ENCODE measurements at regions not wholly inside any gene's neighbourhood (a gene's known extent, or its start where the extent isn't known, plus 50 kb on each side); places are given as distances from the start of the nearest gene placed in this dataset.
"Not testable (repeated sequence)": the region's sequence is repeated elsewhere in the genome, so short reads cannot be mapped to it uniquely, and the experiment has no call there.

DNA sequence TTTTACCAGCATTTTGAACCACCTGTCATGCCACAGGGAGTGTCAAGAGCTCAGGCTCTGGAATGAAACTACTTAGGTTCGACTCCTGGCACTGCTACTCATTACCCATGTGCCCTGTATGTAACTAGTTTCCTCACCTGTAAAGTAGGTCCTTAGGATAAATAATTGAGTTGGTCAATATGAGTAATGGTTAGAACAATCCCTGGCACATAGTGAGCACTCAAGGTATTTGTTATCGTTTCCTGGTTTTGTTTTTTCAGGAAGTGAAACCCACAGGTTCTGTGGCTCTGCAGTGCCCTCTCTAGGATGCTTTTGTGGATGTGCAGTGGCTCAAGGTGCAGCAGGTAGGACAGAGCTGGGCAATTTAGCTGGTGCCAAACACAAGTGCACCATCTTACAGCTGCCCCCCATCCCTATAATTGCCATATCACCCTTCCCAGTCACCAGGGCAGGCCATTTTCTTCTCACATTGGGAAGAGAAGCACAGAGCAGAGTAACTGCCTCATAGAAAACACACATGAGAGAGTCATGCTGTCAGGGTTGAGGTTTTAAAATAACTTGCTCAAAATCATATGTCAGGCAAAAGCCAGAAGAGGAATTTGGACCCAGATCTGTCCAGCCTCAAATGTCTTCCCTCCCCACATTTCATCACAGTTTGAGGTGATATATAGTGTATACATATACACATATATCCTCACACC, 297.5 kb downstream of the RPAP3 start:
- DNase-seq: no peak

DNA sequence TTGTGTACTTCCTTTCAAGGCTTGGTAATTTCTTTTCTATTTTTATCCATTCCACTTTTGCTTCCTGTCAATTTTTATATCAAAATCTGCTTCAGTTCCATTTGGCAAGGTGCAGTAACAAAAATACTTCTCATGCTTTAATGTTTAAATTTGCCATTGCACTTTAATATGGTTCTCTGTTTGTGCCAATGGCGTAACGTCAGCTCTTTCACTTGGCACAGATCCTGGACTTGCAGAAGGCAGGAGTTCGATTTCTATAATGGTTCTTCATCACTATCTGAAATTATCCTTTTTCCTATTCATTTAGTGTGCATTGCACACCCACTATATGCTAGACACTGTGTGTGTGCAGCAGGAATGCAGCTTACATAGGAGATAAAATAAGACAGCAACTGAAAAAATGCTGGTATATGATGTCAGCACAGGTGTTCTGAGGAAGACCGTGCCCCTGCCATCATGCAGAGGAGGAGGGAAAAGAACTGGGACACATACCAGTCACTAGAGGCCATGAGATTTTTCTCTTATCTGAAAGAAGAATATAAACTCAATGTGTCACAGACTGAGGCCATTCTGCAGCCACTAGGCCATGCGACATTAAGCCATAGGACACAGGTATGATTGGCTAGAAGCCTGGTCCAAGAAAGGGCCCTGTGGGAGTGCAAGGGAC, 298.2 kb downstream of the RPAP3 start:
- no peak for DNase-seq

DNA sequence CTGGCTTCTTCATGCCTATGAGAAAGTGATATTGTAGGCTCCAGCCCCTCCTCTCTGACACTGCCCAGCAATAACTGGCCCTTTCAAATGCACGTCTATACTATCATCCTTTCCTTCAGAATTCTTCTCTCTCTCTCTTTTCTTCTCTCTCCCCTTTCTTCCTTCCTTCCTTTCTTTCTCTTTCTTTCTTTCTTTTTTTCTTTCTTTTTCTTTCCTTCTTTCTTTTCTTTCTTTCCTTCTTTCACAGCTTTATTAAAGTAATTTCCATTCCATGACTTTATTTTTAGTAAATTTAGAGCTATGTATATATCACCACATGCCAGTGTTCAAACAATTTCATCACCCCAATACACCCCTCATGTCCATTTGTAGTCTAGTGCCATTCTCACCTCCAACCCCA, 302.1 kb downstream of the RPAP3 start:
- DNase-seq: no peak

DNA sequence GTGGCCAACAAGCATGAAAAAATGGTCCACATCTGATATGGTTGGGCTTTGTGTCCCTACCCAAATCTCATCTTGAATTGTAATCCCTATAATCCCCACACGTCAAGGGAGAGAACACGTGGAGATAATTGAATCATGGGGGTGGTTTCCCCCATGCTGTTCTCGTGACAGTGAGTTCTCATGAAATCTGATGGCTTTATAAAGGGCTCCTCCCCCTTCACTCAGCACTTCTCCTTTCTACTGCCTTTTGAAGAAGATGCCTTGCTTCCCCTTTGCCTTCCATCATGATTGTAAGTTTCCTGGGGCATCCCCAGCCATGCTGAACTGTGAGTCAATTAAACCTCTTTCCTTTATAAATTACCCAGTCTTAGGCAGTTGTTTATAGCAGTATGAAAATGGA, 304.6 kb downstream of the RPAP3 start:
- not testable (repeated sequence) for DNase-seq

DNA sequence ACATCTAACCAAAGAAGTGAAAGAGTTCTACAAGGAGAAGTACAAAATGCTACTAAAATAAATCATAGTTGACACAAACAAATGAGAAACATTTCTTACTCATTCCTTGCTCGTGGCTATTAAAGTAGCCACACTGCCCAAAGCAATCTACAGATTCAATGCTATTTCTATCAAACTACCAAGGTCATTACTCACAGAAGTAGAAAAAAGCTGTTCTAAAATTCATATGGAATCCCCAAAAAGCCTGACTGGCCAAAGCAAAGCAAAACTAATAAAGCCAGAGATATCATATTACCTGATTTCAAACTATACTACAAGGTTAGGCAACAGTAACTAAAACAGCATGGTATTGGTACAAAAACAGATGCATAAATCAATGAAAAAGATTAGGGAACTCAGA, 305.6 kb downstream of the RPAP3 start:
- no peak for DNase-seq

DNA sequence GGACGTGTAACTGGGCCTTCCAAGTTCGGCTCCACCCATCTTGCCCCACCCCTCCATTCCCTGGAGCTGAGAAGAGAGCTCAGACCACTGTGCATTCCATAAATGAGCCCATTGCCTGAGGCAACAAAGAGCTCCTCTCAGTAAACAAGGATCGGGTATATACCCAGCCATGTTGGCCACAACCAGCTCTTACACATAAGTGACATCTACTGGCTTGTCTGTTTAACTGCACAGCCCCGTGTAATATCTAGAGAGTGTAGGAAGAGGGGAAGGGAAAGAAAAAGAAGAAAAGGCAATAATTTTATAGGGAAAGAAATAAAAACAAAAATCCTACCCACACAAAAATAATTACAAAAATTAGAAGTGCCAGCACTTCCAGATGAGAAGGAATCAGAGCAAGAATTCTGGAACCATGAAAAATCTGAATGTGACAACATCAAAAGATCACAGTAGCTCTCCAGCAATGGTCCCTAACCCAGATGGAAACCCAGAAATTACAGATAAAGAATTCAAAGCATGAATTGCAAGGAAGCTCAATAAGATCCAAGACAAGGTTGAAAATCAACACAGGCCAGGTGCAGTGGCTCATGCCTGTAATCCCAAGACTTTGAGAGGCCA, 308.1 kb downstream of the RPAP3 start:
- peak; percentile 4 for DNase-seq

DNA sequence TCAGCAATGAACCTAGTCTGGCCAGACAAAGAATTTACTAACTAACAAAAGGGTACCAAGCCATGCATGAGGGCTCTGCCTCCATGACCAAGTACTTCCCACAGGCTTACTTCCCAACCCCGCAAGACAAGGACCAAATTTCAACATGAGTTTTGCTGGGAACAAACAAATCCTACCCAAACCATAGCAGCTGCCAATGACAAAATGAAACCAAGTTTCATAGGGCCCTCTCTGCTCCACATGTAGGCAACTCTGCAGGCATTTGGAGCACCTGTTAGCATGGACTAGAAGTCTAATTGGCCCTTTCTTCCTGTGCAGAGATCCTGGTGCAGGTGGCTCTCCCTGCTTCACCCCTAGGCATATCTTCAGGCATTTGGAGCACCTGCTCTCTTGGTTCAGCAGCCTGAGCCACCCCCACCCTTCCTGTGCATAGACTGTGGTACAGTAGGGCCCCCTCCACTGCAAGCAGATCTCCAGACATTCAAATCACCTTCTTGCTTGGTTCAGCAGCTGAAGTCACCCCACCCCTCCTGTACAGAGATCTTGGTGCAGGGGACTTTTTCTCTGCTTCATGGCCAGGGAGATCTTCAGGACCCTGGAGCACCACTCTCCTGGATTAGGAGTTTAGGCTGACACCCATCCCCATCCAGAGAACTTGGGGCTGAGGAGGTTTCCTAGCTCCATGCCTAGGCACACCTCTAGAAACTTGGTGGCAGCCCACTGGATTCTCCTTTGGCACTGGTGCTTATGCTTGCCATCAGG, 308.7 kb downstream of the RPAP3 start:
- no peak for DNase-seq

DNA sequence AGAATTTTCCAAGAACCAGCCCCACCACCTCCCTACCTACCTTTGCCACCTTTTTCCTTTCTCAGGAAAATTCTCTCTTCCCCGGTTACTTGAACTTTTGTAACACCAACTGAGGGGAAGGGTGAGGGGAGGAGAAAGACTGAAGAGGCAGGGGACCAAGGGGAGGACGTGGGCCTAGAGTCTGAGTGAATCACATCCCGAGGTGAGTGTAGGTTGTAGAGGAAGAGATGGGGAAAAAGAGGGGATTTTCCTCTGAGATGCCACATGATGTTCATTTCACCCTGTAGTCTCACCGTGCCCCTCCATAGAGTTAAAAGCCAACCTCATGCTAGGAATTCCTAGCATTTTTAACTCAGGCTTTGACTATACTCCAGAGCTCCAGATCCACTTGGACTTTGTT, 311.8 kb downstream of the RPAP3 start:
- DNase-seq: no peak

DNA sequence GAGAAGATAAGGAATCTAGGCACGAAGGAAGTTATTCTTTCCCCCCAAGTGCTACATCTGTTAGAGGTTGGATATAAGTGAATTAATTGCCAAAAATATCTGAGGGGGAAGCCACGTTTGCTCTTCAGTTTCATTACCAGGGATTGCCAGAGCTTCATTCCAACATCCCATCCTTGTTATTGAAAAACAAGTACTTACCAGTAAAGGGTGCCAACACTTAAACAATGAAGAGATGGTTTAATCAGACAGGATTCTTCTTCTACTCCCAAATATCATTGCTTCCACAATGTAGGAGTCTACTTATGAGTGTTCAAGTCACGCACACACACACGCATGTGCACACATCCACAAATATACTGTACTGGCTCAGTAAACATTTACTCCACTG, 312.4 kb downstream of the RPAP3 start:
- no peak for DNase-seq

DNA sequence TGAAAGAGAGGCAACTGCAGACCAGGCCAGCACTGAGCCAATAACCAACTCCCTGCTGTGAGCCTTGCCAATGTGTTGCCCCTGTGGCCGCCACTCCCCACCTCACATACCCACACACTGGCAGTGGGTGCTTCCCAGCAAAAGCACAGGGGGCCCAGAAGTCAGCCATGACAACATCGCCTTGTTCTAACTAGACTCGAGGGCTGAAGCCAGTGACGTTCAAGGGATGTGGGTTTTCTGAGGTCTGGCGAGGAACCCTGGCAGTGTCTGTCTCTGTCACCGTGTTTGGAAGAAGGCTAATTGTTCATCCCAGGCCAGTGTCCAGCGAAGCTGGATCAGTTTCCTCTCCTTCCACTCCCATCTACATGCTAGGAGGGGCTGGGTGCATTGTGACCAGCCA, 311.8 kb upstream of the AMIGO2 start:
- no peak for DNase-seq

DNA sequence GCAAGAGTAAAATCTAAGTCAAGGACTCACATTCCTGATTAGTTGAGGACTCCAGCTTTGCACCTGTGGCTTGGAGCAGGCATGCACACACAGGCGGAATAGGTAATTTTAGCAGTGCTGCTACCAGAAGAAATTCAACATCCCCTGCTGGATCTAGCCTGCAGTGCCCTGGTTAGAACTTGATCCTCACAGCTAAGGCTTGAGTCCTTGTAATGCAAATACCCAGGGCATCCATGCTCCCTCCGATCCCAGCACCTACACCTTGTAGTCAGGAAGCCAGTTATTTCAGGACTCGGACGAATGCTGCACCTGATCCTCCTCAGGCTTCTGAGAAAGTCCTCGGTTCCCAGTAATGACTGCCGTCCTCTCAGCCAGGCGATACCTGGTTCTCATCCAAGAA, 309.0 kb upstream of the AMIGO2 start:
- DNase-seq: no peak

DNA sequence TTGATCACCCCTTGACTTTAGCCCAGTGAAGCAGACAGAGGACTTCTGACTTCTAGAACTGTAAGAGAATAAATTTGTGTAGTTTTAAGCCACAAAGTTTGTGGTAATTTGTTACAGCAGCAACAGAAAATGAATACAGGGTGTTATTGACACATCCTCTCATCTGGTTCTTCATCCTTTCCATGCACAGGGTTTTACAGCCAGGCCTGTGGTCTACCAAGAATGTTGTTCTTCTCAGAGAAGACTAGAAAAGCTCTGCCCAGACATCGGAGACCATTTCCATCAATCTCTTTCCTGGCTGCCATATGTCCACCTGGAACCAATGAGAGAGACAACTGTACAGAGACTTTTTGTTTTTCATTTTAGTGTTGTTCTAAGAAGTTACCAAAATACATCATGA, 308.2 kb upstream of the AMIGO2 start:
- DNase-seq: no peak

DNA sequence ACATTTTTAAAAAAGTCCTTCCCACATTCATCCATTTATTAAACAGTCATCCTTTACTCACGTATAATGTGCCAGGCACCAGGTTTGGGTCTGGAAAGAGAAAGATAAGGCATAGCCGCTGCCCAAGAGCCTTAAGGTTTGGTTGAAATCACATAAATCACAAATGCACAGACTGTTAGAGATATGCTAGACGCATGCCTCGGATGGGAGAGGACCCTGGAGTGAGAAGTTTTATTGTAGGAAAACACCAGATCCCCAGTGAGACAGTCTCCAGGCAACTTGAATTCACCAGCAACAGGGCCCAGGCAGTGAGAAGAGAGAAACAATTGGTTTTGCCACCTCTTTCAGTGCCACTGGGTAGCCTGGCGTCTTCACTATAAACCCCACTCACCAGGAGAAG, 305.9 kb upstream of the AMIGO2 start:
- no peak for DNase-seq

DNA sequence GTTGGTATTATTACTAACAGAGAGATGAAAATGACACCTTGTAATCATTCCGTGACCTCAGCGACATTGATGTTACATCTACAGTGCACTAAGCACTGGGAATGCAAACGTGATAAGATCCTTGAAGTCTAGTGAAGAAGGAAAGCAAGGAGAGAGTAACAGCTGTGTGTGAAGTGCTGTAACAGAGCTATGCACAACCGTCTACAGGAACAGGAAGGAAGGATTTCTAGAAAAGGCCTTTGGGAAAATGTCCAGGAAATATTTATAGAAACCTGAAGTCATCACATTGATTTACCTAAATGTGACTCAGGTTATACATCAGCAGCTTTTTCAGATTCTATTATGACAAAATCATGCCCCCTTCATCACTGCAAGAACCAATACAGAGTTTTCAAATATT, 304.2 kb upstream of the AMIGO2 start:
- DNase-seq: no peak

DNA sequence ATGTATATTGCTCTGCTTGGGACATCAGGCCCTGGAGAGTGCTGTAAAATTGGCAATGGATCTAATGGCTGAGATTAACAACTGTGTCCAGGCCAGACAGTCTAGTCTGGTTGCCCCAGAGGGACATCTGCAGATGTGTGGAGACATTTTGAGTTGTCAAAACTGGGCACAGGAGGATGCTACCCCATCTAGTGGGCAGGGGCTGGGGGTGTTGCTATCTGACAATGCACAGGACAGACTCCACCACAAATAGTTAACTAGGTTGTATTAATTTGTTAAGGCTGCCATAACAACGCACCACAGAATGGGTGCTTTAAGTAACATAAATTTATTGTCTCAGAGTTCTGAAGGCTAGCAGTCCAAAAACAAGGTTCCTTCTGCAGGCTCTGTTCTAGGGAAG, 302.5 kb upstream of the AMIGO2 start:
- DNase-seq: no peak

DNA sequence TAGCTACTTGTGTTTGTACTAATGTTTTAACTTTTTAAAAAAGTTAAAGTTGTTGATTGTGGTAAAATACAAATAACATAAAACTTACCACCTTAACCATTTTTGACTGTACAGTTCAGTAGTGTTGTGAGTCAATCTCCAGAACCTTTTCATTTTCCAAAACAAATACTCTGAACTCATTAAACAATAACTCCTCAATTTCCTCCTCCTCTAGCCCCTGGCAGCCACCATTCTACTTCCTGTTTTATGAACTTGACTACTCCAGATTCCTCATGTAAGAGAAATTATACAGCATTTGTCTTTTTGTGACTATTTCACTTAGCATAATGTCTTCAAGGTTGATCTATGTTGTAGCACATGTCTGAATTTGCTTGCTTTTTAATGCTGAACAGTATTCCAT, 299.1 kb upstream of the AMIGO2 start:
- no peak for DNase-seq

DNA sequence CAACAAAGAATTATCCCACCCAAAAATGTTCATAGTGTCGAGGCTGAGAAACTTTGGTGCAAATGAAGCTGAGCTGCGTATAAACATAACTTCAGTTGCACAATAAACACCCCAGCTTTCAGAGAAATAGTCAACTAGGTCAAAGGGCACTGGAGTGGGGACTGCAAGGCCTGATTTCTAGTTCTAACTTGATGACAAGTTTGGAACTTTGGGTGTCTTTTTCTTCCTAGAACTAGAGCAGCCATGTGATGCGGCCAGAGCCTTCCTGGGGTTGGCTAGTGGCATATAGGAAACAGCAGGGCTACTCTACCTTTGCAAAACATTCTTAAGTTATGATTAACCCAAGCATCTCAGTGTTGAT, 298.4 kb upstream of the AMIGO2 start:
- no peak for DNase-seq

DNA sequence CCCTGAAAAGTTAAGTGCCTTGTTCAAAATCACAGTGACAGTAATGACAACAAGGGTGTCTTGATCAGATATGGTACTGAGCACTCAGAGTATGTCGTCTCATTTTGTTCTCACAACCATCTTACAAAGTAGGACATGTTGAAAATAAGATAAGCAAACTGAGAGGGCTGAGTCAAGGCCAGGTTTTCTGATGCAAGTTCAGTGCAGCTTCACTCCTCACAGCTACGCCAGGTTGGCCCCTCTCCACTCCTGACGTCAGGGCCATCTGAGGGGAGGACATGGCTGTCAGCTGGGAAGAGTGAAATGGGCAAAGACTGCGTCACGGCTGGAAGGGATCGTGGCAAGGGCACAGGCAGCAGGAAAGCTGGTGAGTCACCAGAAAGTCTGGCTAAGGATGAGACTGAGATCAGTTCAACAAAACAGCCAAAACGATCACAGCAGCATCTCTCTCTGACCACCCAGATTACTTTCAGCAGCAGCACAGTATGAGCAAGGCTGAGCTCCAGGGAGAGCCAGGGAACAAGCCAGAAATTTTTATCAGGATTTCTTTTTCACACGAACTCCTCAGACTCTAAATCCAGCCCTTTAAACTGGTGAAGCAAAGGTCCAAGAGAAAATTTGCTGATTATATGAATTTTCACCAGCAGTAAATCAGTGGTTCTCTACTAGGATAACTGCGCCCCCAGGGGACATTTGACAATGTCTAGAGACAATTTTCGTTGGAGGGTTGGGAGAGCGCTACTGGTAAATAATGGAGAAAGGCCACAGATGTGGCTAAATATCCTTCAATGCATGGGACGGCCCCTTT, 297.9 kb upstream of the AMIGO2 start:
- DNase-seq: no peak

DNA sequence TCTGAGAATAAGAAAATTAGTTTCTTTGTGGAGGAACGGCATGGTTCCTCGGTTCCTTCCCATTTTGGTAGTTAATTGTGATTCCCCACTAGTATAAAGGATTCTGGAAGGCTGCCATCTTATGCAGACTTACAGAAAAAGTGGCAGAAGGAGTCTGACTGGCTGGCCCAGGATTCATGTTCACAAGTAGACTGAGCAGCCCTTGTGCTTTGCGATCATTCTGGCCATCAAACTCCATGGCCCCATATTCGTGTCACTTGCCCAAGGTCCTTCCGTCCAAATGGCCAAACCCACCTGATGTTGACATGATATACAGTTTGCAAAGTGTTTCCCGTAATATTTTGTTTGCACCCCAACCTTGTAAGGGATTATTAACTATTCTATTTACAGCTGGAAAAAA, 297.2 kb upstream of the AMIGO2 start:
- no peak for DNase-seq

DNA sequence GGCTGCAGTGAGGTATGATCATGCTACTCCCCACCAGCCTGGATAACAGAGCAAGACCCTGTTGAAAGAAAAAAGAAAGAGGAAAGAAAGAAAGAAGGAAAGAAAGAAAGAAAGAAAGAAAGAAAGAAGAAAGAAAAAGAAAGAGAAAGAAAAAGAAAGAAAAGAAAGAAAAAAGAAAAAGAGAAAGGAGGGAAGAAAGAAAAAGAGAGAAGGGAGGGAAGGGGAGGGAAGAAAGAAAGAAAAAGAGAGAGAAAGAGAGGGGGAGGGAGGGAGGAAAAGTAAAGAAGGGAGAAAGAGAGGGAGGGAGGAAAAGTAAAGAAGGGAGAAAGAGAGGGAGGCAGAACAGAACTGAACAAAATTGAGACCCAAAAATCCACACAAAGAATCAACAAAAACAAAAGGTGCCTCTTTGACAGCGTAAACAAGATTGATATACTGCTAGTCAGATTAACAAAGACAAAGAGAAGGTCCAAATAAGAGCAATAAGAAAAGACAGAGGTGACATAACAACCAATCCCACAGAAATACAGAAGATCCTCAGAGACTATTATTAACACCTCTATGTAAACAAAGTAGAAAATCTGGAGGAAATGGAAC, 293.9 kb upstream of the AMIGO2 start:
- DNase-seq: no peak

DNA sequence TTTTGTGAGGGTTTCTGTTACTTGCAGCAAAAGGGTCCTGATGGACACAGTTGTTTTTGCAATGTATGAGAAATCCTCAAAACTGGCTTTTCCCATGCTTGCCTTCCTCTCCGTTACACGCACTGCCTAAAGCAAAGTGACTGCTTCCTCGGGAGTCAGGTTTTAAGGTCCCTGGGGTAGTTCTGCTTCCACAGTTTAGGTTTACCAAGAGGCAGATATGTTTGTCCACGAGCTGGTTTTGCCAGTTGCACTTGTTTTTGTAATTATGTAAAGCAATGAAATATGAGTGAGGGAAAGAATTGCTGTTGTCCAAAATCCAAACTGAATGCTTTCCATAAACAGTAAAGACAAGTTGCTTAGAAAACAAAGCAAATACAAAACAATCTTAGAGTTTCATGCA, 290.7 kb upstream of the AMIGO2 start:
- DNase-seq: no peak

DNA sequence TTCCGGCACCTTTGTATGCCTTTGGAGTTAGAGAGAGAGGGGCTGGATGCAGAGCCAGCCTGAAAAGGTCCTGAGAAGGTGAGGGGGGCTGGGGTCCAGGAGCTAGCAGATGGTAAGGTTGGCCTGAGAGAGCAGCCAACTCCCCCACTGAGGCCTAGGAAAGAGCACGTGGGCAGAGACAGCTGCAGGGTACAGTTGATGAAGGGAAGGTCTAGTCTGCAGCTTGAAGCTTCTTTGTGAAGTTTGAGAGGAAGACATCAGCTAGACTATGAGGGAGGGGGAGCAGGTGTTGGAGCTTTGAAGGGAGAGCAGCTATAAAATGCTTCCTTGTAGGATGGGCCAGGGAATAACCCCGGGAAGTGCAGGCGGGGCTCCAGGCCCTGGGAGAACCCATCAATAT, 289.3 kb upstream of the AMIGO2 start:
- DNase-seq: no peak

Measured in NCI-H146 (cell line).